ENCODE measurements at regions not wholly inside any gene's neighbourhood (a gene's known extent, or its start where the extent isn't known, plus 50 kb on each side); places are given as distances from the start of the nearest gene placed in this dataset.

GRCh38 chr2:167537743-167538142, 649.5 kb downstream of the XIRP2 start:
- TF ChIP-seq CTCF (IDR thresholded peaks at IDR 0.05; ENCODE audit: low read length), result no peak
- TF ChIP-seq EZH2phosphoT487 (IDR thresholded peaks at IDR 0.05; ENCODE audit: low read length), result no peak
- TF ChIP-seq EZH2 (optimal IDR thresholded peaks at IDR 0.05; ENCODE audit: low read depth, low read length), result no peak

Data from MM.1S (cell line).